Aorta (tissue), 5 donors: ENCODE measurements at regions not wholly inside any gene's neighbourhood (a gene's known extent, or its start where the extent isn't known, plus 50 kb on each side); places are given as distances from the start of the nearest gene placed in this dataset.

ENCODE experiments used
- ATAC-seq: fragments of 200-7000 bp; cut with Tn5 transposase; one replicate; pipeline ENCODE4 v1.9.1; 2022; ENCODE audit warnings: moderate library complexity; ENCODE audit not compliant: low FRiP score
- DNase-seq, 2 donors: peaks; one replicate each; pipeline ENCODE4 v3.0.0-alpha.2; 2020
- H3K27ac ChIP-seq, 2 donors: one replicate each; pipeline ENCODE4 v1.5.1; 2013; ENCODE audit warnings: low read length in 2 of 2, mild to moderate bottlenecking in 2 of 2, moderate library complexity in 2 of 2, control low read depth in 1 of 2, inconsistent platforms in 1 of 2, low read depth in 1 of 2
- H3K27me3 ChIP-seq, 2 donors: one replicate each; pipeline ENCODE4 v1.6.1; 2013; ENCODE audit warnings: control low read depth in 1 of 2, low read length in 1 of 2, mild to moderate bottlenecking in 1 of 2, moderate library complexity in 1 of 2; ENCODE audit not compliant: insufficient read depth in 2 of 2, control insufficient read depth in 1 of 2
- H3K36me3 ChIP-seq, 2 donors: one replicate each; pipeline ENCODE4 v1.6.1; 2013; ENCODE audit warnings: control low read depth in 1 of 2, low read length in 1 of 2, mild to moderate bottlenecking in 1 of 2; ENCODE audit not compliant: insufficient read depth in 2 of 2, control insufficient read depth in 1 of 2
- H3K4me1 ChIP-seq, 2 donors: one replicate each; pipeline ENCODE4 v1.6.1; 2013; ENCODE audit warnings: low read length in 2 of 2, control low read depth in 1 of 2, mild to moderate bottlenecking in 1 of 2, moderate library complexity in 1 of 2; ENCODE audit not compliant: insufficient read depth in 2 of 2, control insufficient read depth in 1 of 2
- H3K4me3 ChIP-seq, 2 donors: one replicate each; pipeline ENCODE4 v1.5.1; 2013; ENCODE audit warnings: low read length in 2 of 2, control low read depth in 1 of 2, mild to moderate bottlenecking in 1 of 2
- H3K9me3 ChIP-seq: one replicate; pipeline ENCODE4 v1.6.1; 2013; ENCODE audit warnings: mild to moderate bottlenecking, low read length; ENCODE audit not compliant: control insufficient read depth
- WGBS, 2 donors: extraction: QIAGEN DNeasy Blood & Tissue Kit; methylation state at CpG; one replicate each; pipeline ENCODE4 v1.1.7; 2013; 5-methylcytosine and 5-hydroxymethylcytosine counted together
- intact Hi-C, 2 donors: fragments of 100-400 bp; cut with DNase I; formaldehyde crosslinking; loops; one replicate each; pipeline versions ENCODE4 v1.14.2 to v1.15.0; 2022
- donor health status: healthy with polysubstance abuse.
- donor health status: Bipolar disorder and iron deficiency.
- donor health status: DM: no; HTN: no; CAD: no.
- donor health status: DM: no; HTN: no; CAD: no.
- donor health status: DM: yes; HTN: yes; CAD: no.

DNA sequence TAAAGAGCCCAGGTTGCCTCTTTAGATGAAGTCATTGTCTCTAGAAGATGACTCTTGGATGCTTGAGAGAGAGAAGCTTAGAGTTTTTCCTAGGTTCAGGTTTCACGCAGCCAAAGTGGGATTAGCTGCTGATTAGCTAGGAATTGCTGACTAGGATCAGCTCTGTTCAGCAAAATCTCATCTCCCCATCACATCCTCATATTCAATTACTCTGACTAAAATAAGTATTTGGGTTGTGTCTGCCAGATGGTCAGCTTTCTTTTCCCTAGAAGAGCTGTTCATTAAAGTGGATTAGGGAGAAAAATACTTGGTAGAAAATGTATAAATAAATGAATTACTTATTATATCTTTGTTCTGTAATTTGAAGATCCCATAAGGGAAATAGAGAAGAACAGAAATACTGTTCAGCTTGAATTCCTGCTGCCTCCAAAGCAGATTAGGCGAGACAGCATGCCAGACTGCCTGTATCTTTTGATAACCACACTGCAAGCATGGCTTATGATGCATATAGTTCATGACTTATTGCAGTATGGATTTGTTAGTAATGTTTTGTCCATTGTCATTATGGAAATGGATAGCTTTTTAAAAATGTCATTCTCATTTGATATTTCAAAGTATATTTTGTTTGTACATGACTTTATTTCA is 184.8 kb upstream of the CD180 start:
- intact Hi-C loops = no loop called here
- Histone ChIP-seq H3K4me3 (no peak overlapping the region), H3K27ac (no peak overlapping the region), H3K27me3 (no peaks in the 10 kb centered on the region), H3K36me3 (no peaks in the 10 kb centered on the region), H3K9me3 (no peaks in the 10 kb centered on the region), H3K4me1 (no peaks in the 10 kb centered on the region)
- DNase-seq (no peak), ATAC-seq (no peak)
- 86 to 90% methylated on average over 2 of the region's 2 CpGs for WGBS, 2 donors

DNA sequence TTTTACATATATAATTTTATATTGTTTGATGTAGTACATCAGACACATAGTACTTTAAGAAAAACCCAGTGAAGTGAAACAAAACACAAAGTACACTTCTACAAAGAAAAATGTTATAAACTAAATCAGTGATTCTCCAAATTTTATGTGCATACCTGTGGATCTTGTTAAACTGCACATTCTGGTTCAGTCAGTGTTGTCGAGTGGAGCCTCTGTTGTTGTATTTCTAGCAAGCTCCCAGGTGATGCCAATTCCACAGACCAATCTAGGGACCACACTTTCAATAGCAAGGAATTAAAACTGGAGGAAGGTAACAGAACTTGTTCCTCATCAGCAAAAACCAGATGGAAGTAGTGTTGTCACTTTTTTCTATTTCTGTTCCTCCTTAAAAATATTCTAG is 183.8 kb upstream of the CD180 start:
- 85 to 93% methylated on average over 1 of the region's 1 CpG for WGBS, 2 donors
- H3K4me1 ChIP-seq = no peaks in the 10 kb centered on the region
- no peak overlapping the region for H3K4me3 ChIP-seq
- intact Hi-C loops = no loop called here
- no peaks in the 10 kb centered on the region for H3K9me3 ChIP-seq
- no peaks in the 10 kb centered on the region for H3K27me3 ChIP-seq
- no peaks in the 10 kb centered on the region for H3K36me3 ChIP-seq
- no peak for ATAC-seq
- DNase-seq = no peak
- no peak overlapping the region for H3K27ac ChIP-seq

DNA sequence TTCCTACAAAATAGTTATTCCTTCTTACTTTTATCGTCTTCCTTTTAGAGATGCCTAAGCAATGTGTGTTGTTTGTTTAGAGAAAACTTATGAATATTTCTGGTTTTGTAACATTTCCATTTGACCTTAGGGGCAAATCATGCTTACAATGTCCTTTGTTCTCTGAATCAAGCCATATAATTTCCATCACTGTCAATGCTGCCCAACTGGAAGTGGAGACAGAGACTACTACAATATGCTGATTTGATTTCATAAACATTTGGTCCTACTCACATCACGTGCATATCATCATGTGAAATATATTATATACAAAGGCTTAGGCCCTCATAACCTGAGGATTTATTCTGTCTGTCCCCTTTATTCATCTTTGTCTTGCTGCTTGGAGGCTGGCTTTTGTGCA is 183.2 kb upstream of the CD180 start:
- Histone ChIP-seq H3K27me3 (no peaks in the 10 kb centered on the region), H3K9me3 (no peaks in the 10 kb centered on the region), H3K27ac (no peak overlapping the region), H3K36me3 (no peaks in the 10 kb centered on the region), H3K4me3 (no peak overlapping the region), H3K4me1 (no peaks in the 10 kb centered on the region)
- WGBS, 2 donors = 95 to 98% methylated on average over 2 of the region's 2 CpGs
- ATAC-seq = no peak
- intact Hi-C loops = no loop called here
- no peak for DNase-seq

DNA sequence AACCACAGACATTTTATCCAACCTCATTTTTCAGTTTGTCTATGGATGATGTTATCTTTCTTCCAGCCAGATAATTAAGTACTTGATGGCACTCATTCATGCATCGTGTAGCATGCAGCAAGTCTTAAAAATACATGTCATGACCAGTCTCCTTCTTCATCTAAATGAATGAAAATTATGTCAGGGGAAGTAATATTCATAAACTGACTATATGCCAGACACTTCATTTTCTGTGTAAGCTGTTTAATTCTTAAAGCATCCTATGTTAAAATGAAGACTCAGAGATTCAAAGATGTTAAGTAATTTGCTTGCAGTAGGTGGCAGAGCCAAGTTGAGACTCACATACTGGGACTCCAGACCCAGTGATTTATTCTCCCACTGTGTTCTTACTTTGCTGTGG is 181.7 kb upstream of the CD180 start:
- ATAC-seq (no peak), DNase-seq (no peak)
- Histone ChIP-seq H3K27me3 (no peaks in the 10 kb centered on the region), H3K27ac (no peak overlapping the region), H3K4me1 (no peaks in the 10 kb centered on the region), H3K36me3 (no peaks in the 10 kb centered on the region), H3K9me3 (no peaks in the 10 kb centered on the region), H3K4me3 (no peak overlapping the region)
- 42 to 49% methylated on average over 1 of the region's 1 CpG for WGBS, 2 donors
- intact Hi-C loops = no loop called here

DNA sequence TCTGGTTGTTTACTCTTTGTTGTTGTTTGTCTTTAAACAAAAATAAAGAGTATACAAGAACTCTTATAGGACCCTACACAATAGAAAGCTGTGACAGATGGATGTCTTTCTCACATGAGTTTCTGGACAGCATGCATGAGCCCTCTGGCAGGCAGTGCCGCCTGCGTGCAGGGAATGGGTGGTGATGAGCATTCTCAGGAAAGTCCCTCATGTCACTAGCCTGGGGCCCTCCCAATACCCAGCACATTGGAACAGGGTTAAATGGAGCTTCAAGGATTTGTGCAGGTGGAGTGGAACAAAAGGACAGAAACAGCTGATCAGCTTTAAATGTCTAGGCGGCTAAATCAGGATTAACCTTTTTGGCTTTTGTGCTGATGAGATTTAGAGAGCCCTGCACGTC is 181.0 kb upstream of the CD180 start:
- DNase-seq (no peak), ATAC-seq (no peak)
- intact Hi-C loops = no loop called here
- Histone ChIP-seq H3K27me3 (no peaks in the 10 kb centered on the region), H3K4me1 (no peaks in the 10 kb centered on the region), H3K9me3 (no peaks in the 10 kb centered on the region), H3K4me3 (no peak overlapping the region), H3K27ac (no peak overlapping the region), H3K36me3 (no peaks in the 10 kb centered on the region)
- WGBS, 2 donors = 88 to 94% methylated on average over 4 of the region's 4 CpGs

DNA sequence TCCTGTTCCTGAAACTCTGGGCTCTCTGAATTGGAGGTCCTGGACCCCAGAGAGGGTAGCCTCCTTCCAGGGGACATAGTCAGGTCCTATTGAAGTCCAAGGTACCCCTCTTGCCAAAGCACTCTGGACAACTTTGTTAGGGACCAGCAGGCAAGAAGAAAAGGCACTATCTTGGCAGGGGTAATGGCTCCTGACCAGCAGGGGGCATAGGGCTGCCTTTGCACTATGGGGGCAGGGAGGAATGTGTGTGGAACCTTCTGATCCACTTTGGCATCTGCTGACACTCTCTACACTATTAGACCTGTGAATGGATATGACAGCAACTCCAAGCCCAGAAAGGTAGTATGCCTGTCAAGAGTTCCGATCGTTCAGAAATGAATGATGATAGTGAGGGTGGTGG is 179.0 kb upstream of the CD180 start:
- WGBS, 2 donors = 96 to 97% methylated on average over 2 of the region's 2 CpGs

DNA sequence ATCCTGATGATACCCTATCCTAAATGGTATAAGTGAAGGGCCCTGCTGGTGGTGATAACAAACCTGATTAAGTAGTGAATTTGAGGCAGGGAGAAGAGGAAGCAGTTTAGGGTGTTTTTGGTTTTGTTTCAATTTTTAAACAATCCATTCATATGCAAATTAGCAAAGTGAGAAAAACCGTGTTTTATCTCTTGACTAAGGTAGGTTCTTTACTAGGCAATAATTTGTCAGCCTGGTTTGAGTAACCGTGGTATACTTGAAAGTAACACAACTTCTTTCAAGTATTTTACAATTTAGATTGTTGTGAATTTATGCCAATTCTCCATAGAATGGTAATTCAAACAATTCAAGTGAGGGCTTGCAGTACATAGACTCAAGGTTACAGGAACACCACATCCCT is 177.8 kb upstream of the CD180 start:
- Histone ChIP-seq H3K27me3 (no peaks in the 10 kb centered on the region), H3K36me3 (no peaks in the 10 kb centered on the region), H3K4me3 (no peak overlapping the region), H3K4me1 (no peaks in the 10 kb centered on the region), H3K27ac (no peak overlapping the region), H3K9me3 (no peaks in the 10 kb centered on the region)
- WGBS, 2 donors = 46 to 65% methylated on average over 2 of the region's 2 CpGs
- ATAC-seq (no peak), DNase-seq (no peak)
- intact Hi-C loops = no loop called here

More for the DNA sequence above, 179.0 kb upstream of the CD180 start:
- H3K9me3 ChIP-seq = no peaks in the 10 kb centered on the region
- no peaks in the 10 kb centered on the region for H3K4me1 ChIP-seq
- H3K27ac ChIP-seq = no peak overlapping the region
- H3K4me3 ChIP-seq = no peak overlapping the region
- ATAC-seq = no peak
- intact Hi-C loops = no loop called here
- DNase-seq = no peak
- H3K27me3 ChIP-seq = no peaks in the 10 kb centered on the region
- H3K36me3 ChIP-seq = no peaks in the 10 kb centered on the region

DNA sequence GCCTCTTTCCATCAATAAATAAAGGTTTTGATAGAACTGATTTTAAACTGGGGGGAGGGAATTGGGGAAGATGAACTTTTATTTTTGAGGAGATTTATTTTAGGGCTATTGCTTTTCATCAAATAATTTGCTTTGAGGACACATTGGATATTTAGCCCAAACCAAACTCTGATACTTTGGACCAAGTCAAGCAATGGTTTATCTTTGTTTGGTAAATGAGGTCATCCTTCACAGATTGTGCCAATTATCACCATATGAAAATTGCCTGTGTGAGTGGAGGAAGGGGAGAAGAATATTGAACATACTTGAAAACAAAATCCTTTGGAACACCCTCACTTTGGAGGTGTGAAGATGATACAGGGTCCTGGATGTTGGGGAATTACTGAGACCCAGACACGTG is 176.9 kb upstream of the CD180 start:
- H3K36me3 ChIP-seq = no peaks in the 10 kb centered on the region
- no peak overlapping the region for H3K4me3 ChIP-seq
- ATAC-seq = no peak
- no peak overlapping the region for H3K27ac ChIP-seq
- no peaks in the 10 kb centered on the region for H3K9me3 ChIP-seq
- 69 to 79% methylated on average over 1 of the region's 1 CpG for WGBS, 2 donors
- DNase-seq = no peak
- intact Hi-C loops = no loop called here
- H3K4me1 ChIP-seq = no peaks in the 10 kb centered on the region
- H3K27me3 ChIP-seq = no peaks in the 10 kb centered on the region

DNA sequence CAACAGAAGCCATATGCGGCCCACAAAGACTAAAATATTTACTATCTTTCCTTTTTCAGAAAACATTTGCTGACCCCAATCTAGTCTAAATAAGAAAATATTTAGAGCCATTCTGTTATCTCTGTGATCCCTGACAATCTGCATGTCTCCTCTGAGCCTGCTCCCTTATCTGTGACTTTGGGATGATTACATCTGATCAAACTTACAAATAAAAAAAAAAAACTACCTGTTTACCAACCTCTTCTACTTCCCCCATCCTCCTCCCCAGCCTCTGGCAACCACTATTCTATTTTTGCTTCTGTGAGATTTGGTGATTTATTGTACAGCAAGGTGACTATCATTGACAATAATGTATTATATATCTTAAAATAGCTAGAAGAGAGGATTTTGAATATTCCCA is 176.3 kb upstream of the CD180 start:
- DNase-seq (no peak), ATAC-seq (no peak)
- H3K27me3 ChIP-seq = no peaks in the 10 kb centered on the region
- no peaks in the 10 kb centered on the region for H3K36me3 ChIP-seq
- no peaks in the 10 kb centered on the region for H3K4me1 ChIP-seq
- intact Hi-C loops = no loop called here
- 85 to 91% methylated on average over 1 of the region's 1 CpG for WGBS, 2 donors
- no peaks in the 10 kb centered on the region for H3K9me3 ChIP-seq
- no peak overlapping the region for H3K4me3 ChIP-seq
- no peak overlapping the region for H3K27ac ChIP-seq
